HG02588 (cell line): ENCODE measurements at regions not wholly inside any gene's neighbourhood (a gene's known extent, or its start where the extent isn't known, plus 50 kb on each side); places are given as distances from the start of the nearest gene placed in this dataset.
"Not testable (repeated sequence)": the region's sequence is repeated elsewhere in the genome, so short reads cannot be mapped to it uniquely, and the experiment has no call there.

Source experiments
- ATAC-seq: cut with Tn5 transposase; IDR thresholded peaks from one replicate; pipeline ENCODE4 v1.9.1; 2021; ENCODE audit warnings: mild to moderate bottlenecking, moderate library complexity; ENCODE audit not compliant: unreplicated experiment

- no peak for ATAC-seq
Measured at GRCh38 chr10:31186225-31187000, 132.6 kb upstream of the ZEB1 start.

- ATAC-seq: no peak
Measured at GRCh38 chr10:31187182-31187581, 131.8 kb upstream of the ZEB1 start.

- ATAC-seq: no peak
Measured at GRCh38 chr10:31187607-31188210, 131.3 kb upstream of the ZEB1 start.

- ATAC-seq: no peak
Measured at GRCh38 chr10:31188792-31189406, 130.1 kb upstream of the ZEB1 start.

- ATAC-seq: no peak
Measured at GRCh38 chr10:31190488-31190887, 128.5 kb upstream of the ZEB1 start.

- no peak for ATAC-seq
Measured at GRCh38 chr10:31192475-31192874, 126.5 kb upstream of the ZEB1 start.

- no peak for ATAC-seq
Measured at GRCh38 chr10:31194986-31195385, 124.0 kb upstream of the ZEB1 start.

GRCh38 chr10:31197886-31198285 lies 121.1 kb upstream of the ZEB1 start:
- ATAC-seq: no peak

GRCh38 chr10:31204090-31204489 lies 114.9 kb upstream of the ZEB1 start:
- ATAC-seq: no peak

GRCh38 chr10:31207636-31208035 lies 111.4 kb upstream of the ZEB1 start:
- no peak for ATAC-seq

- ATAC-seq: no peak
Measured at GRCh38 chr10:31209478-31209877, 109.5 kb upstream of the ZEB1 start.

- no peak for ATAC-seq
Measured at GRCh38 chr10:31210190-31210589, 108.8 kb upstream of the ZEB1 start.

GRCh38 chr10:31213959-31214358 lies 105.1 kb upstream of the ZEB1 start:
- no peak for ATAC-seq

GRCh38 chr10:31215052-31215451 lies 104.0 kb upstream of the ZEB1 start:
- no peak for ATAC-seq

- no peak for ATAC-seq
Measured at GRCh38 chr10:31219306-31219705, 99.7 kb upstream of the ZEB1 start.

- not testable (repeated sequence) for ATAC-seq
Measured at GRCh38 chr10:31228780-31229179, 90.2 kb upstream of the ZEB1 start.

- ATAC-seq: no peak
Measured at GRCh38 chr10:31239961-31240360, 79.1 kb upstream of the ZEB1 start.

- no peak for ATAC-seq
Measured at GRCh38 chr10:31242902-31243301, 76.1 kb upstream of the ZEB1 start.

GRCh38 chr10:31251118-31251517 lies 67.9 kb upstream of the ZEB1 start:
- not testable (repeated sequence) for ATAC-seq

- ATAC-seq: no peak
Measured at GRCh38 chr10:31253237-31253636, 65.8 kb upstream of the ZEB1 start.

GRCh38 chr10:31261511-31262311 lies 57.3 kb upstream of the ZEB1 start:
- no peak for ATAC-seq
